NCI-H2029 (cell line): ENCODE measurements at regions not wholly inside any gene's neighbourhood (a gene's known extent, or its start where the extent isn't known, plus 50 kb on each side); places are given as distances from the start of the nearest gene placed in this dataset.
A peak's percentile ranks its signal among the peaks of the same experiment; 100 is the strongest.
"Not testable (repeated sequence)": the region's sequence is repeated elsewhere in the genome, so short reads cannot be mapped to it uniquely, and the experiment has no call there.

Experiments used
- DNase-seq: peaks from one replicate; lab custom pipeline; 2025; lab: John Stamatoyannopoulos, UW

GRCh38 chr13:38147050-38147449 lies 202.6 kb upstream of the UFM1 start:
- DNase-seq: no peak

- no peak for DNase-seq
Measured at GRCh38 chr13:38141792-38142191, 207.9 kb upstream of the UFM1 start.

- DNase-seq: no peak
Measured at GRCh38 chr13:38135592-38135991, 214.1 kb upstream of the UFM1 start.

GRCh38 chr13:38121267-38121666 lies 228.4 kb upstream of the UFM1 start:
- no peak for DNase-seq

- no peak for DNase-seq
Measured at GRCh38 chr13:38103851-38104250, 234.3 kb upstream of the TRPC4 start.

GRCh38 chr13:38099751-38100150 lies 230.2 kb upstream of the TRPC4 start:
- DNase-seq: no peak

- DNase-seq: no peak
Measured at GRCh38 chr13:38093425-38093824, 223.9 kb upstream of the TRPC4 start.

- no peak for DNase-seq
Measured at GRCh38 chr13:38090913-38091312, 221.3 kb upstream of the TRPC4 start.

- no peak for DNase-seq
Measured at GRCh38 chr13:38086721-38087120, 217.1 kb upstream of the TRPC4 start.

GRCh38 chr13:38086013-38086412 lies 216.4 kb upstream of the TRPC4 start:
- no peak for DNase-seq

GRCh38 chr13:38073931-38074330 lies 204.4 kb upstream of the TRPC4 start:
- no peak for DNase-seq

GRCh38 chr13:38072696-38073095 lies 203.1 kb upstream of the TRPC4 start:
- DNase-seq: no peak

GRCh38 chr13:38071340-38071739 lies 201.8 kb upstream of the TRPC4 start:
- DNase-seq: not testable (repeated sequence)

- DNase-seq: no peak
Measured at GRCh38 chr13:38053896-38054295, 184.3 kb upstream of the TRPC4 start.

- DNase-seq: no peak
Measured at GRCh38 chr13:38046049-38046376, 176.4 kb upstream of the TRPC4 start.

- no peak for DNase-seq
Measured at GRCh38 chr13:38045278-38046048, 175.9 kb upstream of the TRPC4 start.

GRCh38 chr13:38044067-38044466 lies 174.5 kb upstream of the TRPC4 start:
- DNase-seq: no peak

GRCh38 chr13:38042771-38043170 lies 173.2 kb upstream of the TRPC4 start:
- DNase-seq: no peak

GRCh38 chr13:38024431-38024830 lies 154.9 kb upstream of the TRPC4 start:
- DNase-seq: no peak

GRCh38 chr13:38017320-38017719 lies 147.7 kb upstream of the TRPC4 start:
- no peak for DNase-seq

GRCh38 chr13:38013676-38014075 lies 144.1 kb upstream of the TRPC4 start:
- DNase-seq: no peak

GRCh38 chr13:38012096-38012495 lies 142.5 kb upstream of the TRPC4 start:
- no peak for DNase-seq

- no peak for DNase-seq
Measured at GRCh38 chr13:38008636-38009035, 139.1 kb upstream of the TRPC4 start.

GRCh38 chr13:38002606-38003005 lies 133.0 kb upstream of the TRPC4 start:
- DNase-seq: peak; percentile 29
